ENCODE measurements at regions not wholly inside any gene's neighbourhood (a gene's known extent, or its start where the extent isn't known, plus 50 kb on each side); places are given as distances from the start of the nearest gene placed in this dataset.

- TF ChIP-seq CTCF (IDR thresholded peaks at IDR 0.05; ENCODE audit: low read depth, low read length) = no peak
- no peak for TF ChIP-seq POLR2A (IDR thresholded peaks at IDR 0.05; ENCODE audit: extremely low read depth, insufficient read length)
These were observed 127.7 kb upstream of the GJE1 start for GRCh38 chr6:142005021-142005420.
